Stomach (tissue), 4 donors: ENCODE measurements at regions not wholly inside any gene's neighbourhood (a gene's known extent, or its start where the extent isn't known, plus 50 kb on each side); places are given as distances from the start of the nearest gene placed in this dataset.

Experiments used
- CTCF ChIP-seq, 7 experiments: fragments of 450-650 bp in 4 of 7; fragments of 200-600 bp in 3 of 7; sonication (generic) in 3 of 7; IDR thresholded peaks; one replicate each; pipeline ENCODE4 v1.5.1; 2016 to 2019; ENCODE audit warnings: antibody characterized with exemption in 7 of 7, control low read depth in 2 of 7, mild to moderate bottlenecking in 1 of 7
- POLR2A ChIP-seq, 4 donors: fragments of 450-650 bp; IDR thresholded peaks; one replicate each; pipeline ENCODE4 v1.6.1; 2016; ENCODE audit warnings: antibody characterized with exemption in 4 of 4, control low read depth in 2 of 4, mild to moderate bottlenecking in 1 of 4, moderate library complexity in 1 of 4

GRCh38 chr12:85661461-85662206 is 174.6 kb downstream of the RASSF9 start:
- TF ChIP-seq CTCF (IDR thresholded peaks at IDR 0.05): no peak
- no peak for TF ChIP-seq POLR2A (IDR thresholded peaks at IDR 0.05)
